Esophagus squamous epithelium (tissue), 5 donors: ENCODE measurements at regions not wholly inside any gene's neighbourhood (a gene's known extent, or its start where the extent isn't known, plus 50 kb on each side); places are given as distances from the start of the nearest gene placed in this dataset.

Experiments
- DNase-seq: peaks from one replicate; lab custom pipeline; 2025; lab: John Stamatoyannopoulos, UW
- H3K27ac ChIP-seq, 4 donors: fragments of 200-600 bp; sonication (generic); one replicate each; pipeline ENCODE4 v1.5.1; 2016 to 2019; ENCODE audit warnings: mild to moderate bottlenecking in 1 of 4
- H3K27me3 ChIP-seq, 4 donors: fragments of 200-600 bp; sonication (generic); 1 replicate in 3 of 4; 2 replicates in 1 of 4; pipeline versions ENCODE4 v1.5.1 to v1.6.0; 2017 to 2021; ENCODE audit warnings: antibody characterized with exemption in 1 of 4
- H3K36me3 ChIP-seq, 3 donors: fragments of 200-600 bp; sonication (generic); one replicate each; pipeline ENCODE4 v1.5.1; 2016 to 2019
- H3K4me1 ChIP-seq, 3 donors: fragments of 200-600 bp; sonication (generic); one replicate each; pipeline ENCODE4 v1.5.1; 2017 to 2019
- H3K4me3 ChIP-seq, 4 donors: fragments of 200-600 bp; sonication (generic); 1 replicate in 3 of 4; 2 replicates in 1 of 4; pipeline ENCODE4 v1.5.1; 2016 to 2019; ENCODE audit warnings: mild to moderate bottlenecking in 2 of 4, moderate library complexity in 1 of 4
- H3K9me3 ChIP-seq, 3 donors: fragments of 200-600 bp; sonication (generic); one replicate each; pipeline ENCODE4 v1.5.1; 2016 to 2019
- CTCF ChIP-seq, 6 experiments: fragments of 450-650 bp in 4 of 6; fragments of 200-600 bp in 2 of 6; sonication (generic) in 2 of 6; IDR thresholded peaks; one replicate each; pipeline ENCODE4 v1.5.1; 2016 to 2019; ENCODE audit warnings: antibody characterized with exemption in 6 of 6, mild to moderate bottlenecking in 4 of 6, moderate library complexity in 4 of 6
- POLR2A ChIP-seq, 4 donors: fragments of 450-650 bp; IDR thresholded peaks; one replicate each; pipeline ENCODE4 v1.6.1; 2017; ENCODE audit warnings: antibody characterized with exemption in 4 of 4, mild to moderate bottlenecking in 4 of 4, moderate library complexity in 3 of 4
- WGBS, 2 donors: methylation state at CpG; one replicate each; pipeline ENCODE4 v1.1.5; 2018; 5-methylcytosine and 5-hydroxymethylcytosine counted together
- intact Hi-C: fragments of 100-400 bp; cut with DNase I; formaldehyde crosslinking; loops from one replicate; pipeline ENCODE4 v1.15.0; 2022
- donor health status: DM: yes; HTN: yes; CAD: no.

- Histone ChIP-seq H3K36me3 (no peaks in the 10 kb centered on the region), H3K4me1 (no peaks in the 10 kb centered on the region), H3K4me3 (no peak overlapping the region), H3K27me3 (no peaks in the 10 kb centered on the region), H3K27ac (no peak overlapping the region), H3K9me3 (no peaks in the 10 kb centered on the region)
- intact Hi-C loops: no loop called here
- TF ChIP-seq CTCF (IDR thresholded peaks at IDR 0.05): no peak
- TF ChIP-seq POLR2A (IDR thresholded peaks at IDR 0.05): no peak
- DNase-seq: no peak
Measured at GRCh38 chr4:136017556-136017955, 1514.7 kb downstream of the PCDH18 start.

- Histone ChIP-seq H3K36me3 (no peaks in the 10 kb centered on the region), H3K4me1 (no peaks in the 10 kb centered on the region), H3K27ac (no peak overlapping the region), H3K9me3 (peaks cover 0 to 14% (median 9%) of the 10 kb centered on the region in 3 donors), H3K27me3 (no peaks in the 10 kb centered on the region), H3K4me3 (no peak overlapping the region)
- DNase-seq: no peak
- WGBS, 2 donors: 22 to 37% methylated on average over 1 of the region's 1 CpG
- intact Hi-C loops: no loop called here
- TF ChIP-seq POLR2A (IDR thresholded peaks at IDR 0.05) (no peak), CTCF (IDR thresholded peaks at IDR 0.05) (no peak)
Measured at GRCh38 chr4:136012220-136012619, 1520.1 kb downstream of the PCDH18 start.

- TF ChIP-seq POLR2A (IDR thresholded peaks at IDR 0.05) (no peak), CTCF (IDR thresholded peaks at IDR 0.05) (no peak)
- 78 to 91% methylated on average over 6 of the region's 6 CpGs for WGBS, 2 donors
- DNase-seq: no peak
- H3K27me3 ChIP-seq: no peaks in the 10 kb centered on the region
- intact Hi-C loops: no loop called here
- H3K4me1 ChIP-seq: no peaks in the 10 kb centered on the region
- H3K4me3 ChIP-seq: no peak overlapping the region
- no peak overlapping the region for H3K27ac ChIP-seq
- H3K9me3 ChIP-seq: peaks cover 0 to 14% (median 9%) of the 10 kb centered on the region in 3 donors
- H3K36me3 ChIP-seq: no peaks in the 10 kb centered on the region
Measured at GRCh38 chr4:136009258-136009832, 1522.9 kb downstream of the PCDH18 start.

- H3K4me1 ChIP-seq: no peaks in the 10 kb centered on the region
- intact Hi-C loops: no loop called here
- WGBS, 2 donors: 63 to 71% methylated on average over 2 to 3 of the region's 4 CpGs
Measured at GRCh38 chr4:136007991-136008390, 1524.3 kb downstream of the PCDH18 start.

GRCh38 chr4:136002316-136002715 is 1530.0 kb downstream of the PCDH18 start:
- no peaks in the 10 kb centered on the region for H3K9me3 ChIP-seq
- H3K27ac ChIP-seq: no peak overlapping the region
- H3K27me3 ChIP-seq: no peaks in the 10 kb centered on the region
- WGBS, 2 donors: 80 to 81% methylated on average over 1 of the region's 1 CpG
- intact Hi-C loops: no loop called here
- no peak for DNase-seq
- H3K4me1 ChIP-seq: no peaks in the 10 kb centered on the region
- TF ChIP-seq CTCF (IDR thresholded peaks at IDR 0.05) (no peak), POLR2A (IDR thresholded peaks at IDR 0.05) (no peak)
- no peaks in the 10 kb centered on the region for H3K36me3 ChIP-seq
- no peak overlapping the region for H3K4me3 ChIP-seq

More at GRCh38 chr4:136007991-136008390, 1524.3 kb downstream of the PCDH18 start:
- Histone ChIP-seq H3K9me3 (peaks cover 0 to 14% (median 9%) of the 10 kb centered on the region in 3 donors), H3K27ac (no peak overlapping the region), H3K4me3 (no peak overlapping the region), H3K36me3 (no peaks in the 10 kb centered on the region), H3K27me3 (no peaks in the 10 kb centered on the region)
- no peak for DNase-seq
- no peak for TF ChIP-seq POLR2A (IDR thresholded peaks at IDR 0.05)
- no peak for TF ChIP-seq CTCF (IDR thresholded peaks at IDR 0.05)
